WTC11 (cell line): ENCODE measurements at regions not wholly inside any gene's neighbourhood (a gene's known extent, or its start where the extent isn't known, plus 50 kb on each side); places are given as distances from the start of the nearest gene placed in this dataset.

ENCODE experiments used
- ATAC-seq: fragments of 200-7000 bp; cut with Tn5 transposase; 2 replicates; pipeline ENCODE4 v1.10.0; 2021; ENCODE audit warnings: mild to moderate bottlenecking, moderate library complexity
- CTCF ChIA-PET: fragments of 300-600 bp; sonication (Branson Sonifier 250); formaldehyde crosslinking; loops from one replicate; lab custom pipeline; 2021; ENCODE audit warnings: antibody characterized with exemption; lab: Charles Lee
- POLR2A ChIA-PET: fragments of 350-600 bp; sonication (Branson Sonifier 250); formaldehyde crosslinking; loops from one replicate; lab custom pipeline; 2021; ENCODE audit warnings: antibody characterized with exemption; lab: Charles Lee
- DNase-seq: peaks from one replicate; pipeline ENCODE4 v3.0.0; 2021; ENCODE audit warnings: low spot score
- H3K27ac Mint-ChIP-seq: 2 replicates; pipeline ENCODE4 v1.8.0; 2021; ENCODE audit warnings: mixed read lengths
- H3K27me3 Mint-ChIP-seq: 2 replicates; pipeline ENCODE4 v1.8.0; 2021; ENCODE audit warnings: low read depth, mild to moderate bottlenecking, moderate library complexity, mixed read lengths
- H3K36me3 Mint-ChIP-seq: 2 replicates; pipeline ENCODE4 v1.8.0; 2021; ENCODE audit warnings: mixed read lengths
- H3K4me1 Mint-ChIP-seq: 2 replicates; pipeline ENCODE4 v1.8.0; 2022; ENCODE audit warnings: mixed read lengths
- H3K4me3 Mint-ChIP-seq: 2 replicates; pipeline ENCODE4 v1.8.0; 2021; ENCODE audit warnings: mild to moderate bottlenecking, moderate library complexity, mixed read lengths
- H3K9me3 Mint-ChIP-seq: 2 replicates; pipeline ENCODE4 v1.8.0; 2021; ENCODE audit warnings: mixed read lengths
- CREM ChIP-seq: sonication (generic); formaldehyde crosslinking; IDR thresholded peaks from 2 replicates; pipeline ENCODE4 v1.8.1; 2022; ENCODE audit warnings: mild to moderate bottlenecking, missing genetic modification reagents, moderate library complexity
- FOXP1 ChIP-seq: sonication (generic); formaldehyde crosslinking; IDR thresholded peaks from 2 replicates; pipeline ENCODE4 v1.8.0; 2022; ENCODE audit warnings: missing genetic modification reagents, mild to moderate bottlenecking, moderate library complexity, borderline replicate concordance
- GABPB1 ChIP-seq: sonication (generic); formaldehyde crosslinking; IDR thresholded peaks from 2 replicates; pipeline ENCODE4 v1.8.1; 2023; ENCODE audit warnings: mild to moderate bottlenecking, missing genetic modification reagents
- RELA ChIP-seq: sonication (generic); formaldehyde crosslinking; IDR thresholded peaks from 2 replicates; pipeline ENCODE4 v1.8.1; 2022; ENCODE audit warnings: missing genetic modification reagents, mild to moderate bottlenecking, borderline replicate concordance
- TCF7 ChIP-seq: sonication (generic); formaldehyde crosslinking; IDR thresholded peaks from 2 replicates; pipeline ENCODE4 v1.8.0; 2022; ENCODE audit warnings: mild to moderate bottlenecking, low read depth, missing genetic modification reagents, moderate library complexity
- ZBTB21 ChIP-seq: sonication (generic); formaldehyde crosslinking; IDR thresholded peaks from 2 replicates; pipeline ENCODE4 v1.8.1; 2023; ENCODE audit warnings: mild to moderate bottlenecking, missing genetic modification reagents, borderline replicate concordance
- TF ChIP-seq, protein P1 (sequence below): sonication (generic); formaldehyde crosslinking; IDR thresholded peaks from 2 replicates; pipeline ENCODE4 v1.8.0; 2022; ENCODE audit warnings: mild to moderate bottlenecking, missing genetic modification reagents
- TF ChIP-seq, protein P2 (sequence below): sonication (generic); formaldehyde crosslinking; conservative IDR thresholded peaks from 2 replicates; pipeline ENCODE4 v1.8.1; 2023; ENCODE audit warnings: mild to moderate bottlenecking, low read depth, missing genetic modification reagents, moderate library complexity
- TF ChIP-seq, protein P3 (sequence below): sonication (generic); formaldehyde crosslinking; IDR thresholded peaks from 2 replicates; pipeline ENCODE4 v1.8.0; 2023; ENCODE audit warnings: mild to moderate bottlenecking, missing genetic modification reagents
- TF ChIP-seq, protein P4 (sequence below): sonication (generic); formaldehyde crosslinking; IDR thresholded peaks from 2 replicates; pipeline ENCODE4 v1.8.0; 2023; ENCODE audit warnings: missing genetic modification reagents
- TF ChIP-seq, protein P5 (sequence below): sonication (generic); formaldehyde crosslinking; IDR thresholded peaks from 2 replicates; pipeline ENCODE4 v1.8.0; 2022; ENCODE audit warnings: mild to moderate bottlenecking, missing genetic modification reagents

DNA sequence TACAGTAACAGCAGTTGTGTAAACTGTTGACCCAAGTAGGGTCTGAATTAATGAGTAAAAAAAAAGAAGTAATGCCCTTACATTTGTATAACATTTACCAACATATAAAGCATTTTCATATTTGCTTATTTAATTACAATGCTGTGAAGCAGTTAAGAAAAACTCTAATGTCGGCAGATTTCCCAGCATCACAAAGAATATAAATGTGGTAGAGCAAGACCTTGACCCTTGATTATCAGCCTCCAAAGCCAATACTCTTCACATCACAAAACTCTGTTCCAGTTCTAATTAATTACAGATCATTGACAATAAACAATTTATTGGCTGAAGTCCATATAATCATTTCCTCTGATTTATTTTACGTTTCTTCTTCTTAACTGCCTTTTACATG lies 130.2 kb downstream of the DUSP10 start (continued):
- TF ChIP-seq, protein P1, sequence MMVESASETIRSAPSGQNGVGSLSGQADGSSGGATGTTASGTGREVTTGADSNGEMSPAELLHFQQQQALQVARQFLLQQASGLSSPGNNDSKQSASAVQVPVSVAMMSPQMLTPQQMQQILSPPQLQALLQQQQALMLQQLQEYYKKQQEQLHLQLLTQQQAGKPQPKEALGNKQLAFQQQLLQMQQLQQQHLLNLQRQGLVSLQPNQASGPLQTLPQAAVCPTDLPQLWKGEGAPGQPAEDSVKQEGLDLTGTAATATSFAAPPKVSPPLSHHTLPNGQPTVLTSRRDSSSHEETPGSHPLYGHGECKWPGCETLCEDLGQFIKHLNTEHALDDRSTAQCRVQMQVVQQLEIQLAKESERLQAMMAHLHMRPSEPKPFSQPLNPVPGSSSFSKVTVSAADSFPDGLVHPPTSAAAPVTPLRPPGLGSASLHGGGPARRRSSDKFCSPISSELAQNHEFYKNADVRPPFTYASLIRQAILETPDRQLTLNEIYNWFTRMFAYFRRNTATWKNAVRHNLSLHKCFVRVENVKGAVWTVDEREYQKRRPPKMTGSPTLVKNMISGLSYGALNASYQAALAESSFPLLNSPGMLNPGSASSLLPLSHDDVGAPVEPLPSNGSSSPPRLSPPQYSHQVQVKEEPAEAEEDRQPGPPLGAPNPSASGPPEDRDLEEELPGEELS (CRISPR knock-in tag): no peak
- no peak for TF ChIP-seq TCF7
- TF ChIP-seq, all 79 proteins: peak for 0

DNA sequence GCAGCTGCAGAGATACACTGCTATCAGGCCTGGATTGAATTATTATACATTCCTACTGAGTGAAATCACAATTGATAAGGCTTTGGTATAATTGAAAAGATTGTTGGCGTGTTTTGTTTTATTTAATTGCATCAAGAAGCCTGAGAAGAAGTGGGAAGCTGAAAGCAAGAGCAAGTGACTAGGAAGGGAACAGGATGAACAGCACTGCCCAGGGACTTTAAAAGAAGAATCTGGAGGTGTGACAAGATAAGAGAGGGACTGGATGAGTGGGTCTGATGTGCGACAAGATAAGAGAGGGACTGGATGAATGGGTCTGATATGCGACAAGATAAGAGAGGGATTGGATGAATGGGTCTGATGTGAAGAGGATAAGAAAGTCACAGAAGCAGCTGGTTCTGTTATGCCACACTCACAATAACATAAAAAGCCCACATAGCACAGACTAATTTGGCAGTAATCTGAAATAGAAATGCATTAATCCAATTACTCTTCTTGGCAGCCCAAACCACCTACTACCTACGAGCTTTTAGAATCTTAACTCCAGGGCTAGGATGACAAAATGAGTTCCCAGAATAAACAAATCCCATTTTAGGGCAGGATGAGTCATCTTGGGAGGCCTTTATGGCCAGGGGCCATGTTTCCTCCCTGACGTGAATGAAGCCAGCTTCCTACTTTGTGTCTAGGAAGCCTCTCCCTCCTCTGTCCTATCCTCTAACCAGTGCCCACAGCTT lies 129.7 kb downstream of the DUSP10 start:
- H3K27ac Mint-ChIP-seq: no peak overlapping the region
- ATAC-seq: peak; percentile 39; the same call in 1 of the 2 replicates
- CTCF ChIA-PET: no interaction called here
- TF ChIP-seq, protein P2, sequence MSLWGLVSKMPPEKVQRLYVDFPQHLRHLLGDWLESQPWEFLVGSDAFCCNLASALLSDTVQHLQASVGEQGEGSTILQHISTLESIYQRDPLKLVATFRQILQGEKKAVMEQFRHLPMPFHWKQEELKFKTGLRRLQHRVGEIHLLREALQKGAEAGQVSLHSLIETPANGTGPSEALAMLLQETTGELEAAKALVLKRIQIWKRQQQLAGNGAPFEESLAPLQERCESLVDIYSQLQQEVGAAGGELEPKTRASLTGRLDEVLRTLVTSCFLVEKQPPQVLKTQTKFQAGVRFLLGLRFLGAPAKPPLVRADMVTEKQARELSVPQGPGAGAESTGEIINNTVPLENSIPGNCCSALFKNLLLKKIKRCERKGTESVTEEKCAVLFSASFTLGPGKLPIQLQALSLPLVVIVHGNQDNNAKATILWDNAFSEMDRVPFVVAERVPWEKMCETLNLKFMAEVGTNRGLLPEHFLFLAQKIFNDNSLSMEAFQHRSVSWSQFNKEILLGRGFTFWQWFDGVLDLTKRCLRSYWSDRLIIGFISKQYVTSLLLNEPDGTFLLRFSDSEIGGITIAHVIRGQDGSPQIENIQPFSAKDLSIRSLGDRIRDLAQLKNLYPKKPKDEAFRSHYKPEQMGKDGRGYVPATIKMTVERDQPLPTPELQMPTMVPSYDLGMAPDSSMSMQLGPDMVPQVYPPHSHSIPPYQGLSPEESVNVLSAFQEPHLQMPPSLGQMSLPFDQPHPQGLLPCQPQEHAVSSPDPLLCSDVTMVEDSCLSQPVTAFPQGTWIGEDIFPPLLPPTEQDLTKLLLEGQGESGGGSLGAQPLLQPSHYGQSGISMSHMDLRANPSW (CRISPR knock-in tag): no peak
- no peak for TF ChIP-seq CREM
- no peak for TF ChIP-seq RELA (CRISPR knock-in tag)
- TF ChIP-seq FOXP1 (CRISPR knock-in tag): no peak
- TF ChIP-seq, protein P3, sequence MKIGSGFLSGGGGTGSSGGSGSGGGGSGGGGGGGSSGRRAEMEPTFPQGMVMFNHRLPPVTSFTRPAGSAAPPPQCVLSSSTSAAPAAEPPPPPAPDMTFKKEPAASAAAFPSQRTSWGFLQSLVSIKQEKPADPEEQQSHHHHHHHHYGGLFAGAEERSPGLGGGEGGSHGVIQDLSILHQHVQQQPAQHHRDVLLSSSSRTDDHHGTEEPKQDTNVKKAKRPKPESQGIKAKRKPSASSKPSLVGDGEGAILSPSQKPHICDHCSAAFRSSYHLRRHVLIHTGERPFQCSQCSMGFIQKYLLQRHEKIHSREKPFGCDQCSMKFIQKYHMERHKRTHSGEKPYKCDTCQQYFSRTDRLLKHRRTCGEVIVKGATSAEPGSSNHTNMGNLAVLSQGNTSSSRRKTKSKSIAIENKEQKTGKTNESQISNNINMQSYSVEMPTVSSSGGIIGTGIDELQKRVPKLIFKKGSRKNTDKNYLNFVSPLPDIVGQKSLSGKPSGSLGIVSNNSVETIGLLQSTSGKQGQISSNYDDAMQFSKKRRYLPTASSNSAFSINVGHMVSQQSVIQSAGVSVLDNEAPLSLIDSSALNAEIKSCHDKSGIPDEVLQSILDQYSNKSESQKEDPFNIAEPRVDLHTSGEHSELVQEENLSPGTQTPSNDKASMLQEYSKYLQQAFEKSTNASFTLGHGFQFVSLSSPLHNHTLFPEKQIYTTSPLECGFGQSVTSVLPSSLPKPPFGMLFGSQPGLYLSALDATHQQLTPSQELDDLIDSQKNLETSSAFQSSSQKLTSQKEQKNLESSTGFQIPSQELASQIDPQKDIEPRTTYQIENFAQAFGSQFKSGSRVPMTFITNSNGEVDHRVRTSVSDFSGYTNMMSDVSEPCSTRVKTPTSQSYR (CRISPR knock-in tag): no peak
- TF ChIP-seq, all 79 proteins: peak for 0
- Mint-ChIP-seq H3K4me1 (peaks cover 4% of the 10 kb centered on the region), H3K36me3 (0 out of 2 replicates have a peak, but pooled peaks cover 2% of the 10 kb centered on the region), H3K4me3 (no peak overlapping the region), H3K27me3 (no peaks in the 10 kb centered on the region), H3K9me3 (peaks cover 6% of the 10 kb centered on the region)
- POLR2A ChIA-PET: no interaction called here
- no peak for DNase-seq

DNA sequence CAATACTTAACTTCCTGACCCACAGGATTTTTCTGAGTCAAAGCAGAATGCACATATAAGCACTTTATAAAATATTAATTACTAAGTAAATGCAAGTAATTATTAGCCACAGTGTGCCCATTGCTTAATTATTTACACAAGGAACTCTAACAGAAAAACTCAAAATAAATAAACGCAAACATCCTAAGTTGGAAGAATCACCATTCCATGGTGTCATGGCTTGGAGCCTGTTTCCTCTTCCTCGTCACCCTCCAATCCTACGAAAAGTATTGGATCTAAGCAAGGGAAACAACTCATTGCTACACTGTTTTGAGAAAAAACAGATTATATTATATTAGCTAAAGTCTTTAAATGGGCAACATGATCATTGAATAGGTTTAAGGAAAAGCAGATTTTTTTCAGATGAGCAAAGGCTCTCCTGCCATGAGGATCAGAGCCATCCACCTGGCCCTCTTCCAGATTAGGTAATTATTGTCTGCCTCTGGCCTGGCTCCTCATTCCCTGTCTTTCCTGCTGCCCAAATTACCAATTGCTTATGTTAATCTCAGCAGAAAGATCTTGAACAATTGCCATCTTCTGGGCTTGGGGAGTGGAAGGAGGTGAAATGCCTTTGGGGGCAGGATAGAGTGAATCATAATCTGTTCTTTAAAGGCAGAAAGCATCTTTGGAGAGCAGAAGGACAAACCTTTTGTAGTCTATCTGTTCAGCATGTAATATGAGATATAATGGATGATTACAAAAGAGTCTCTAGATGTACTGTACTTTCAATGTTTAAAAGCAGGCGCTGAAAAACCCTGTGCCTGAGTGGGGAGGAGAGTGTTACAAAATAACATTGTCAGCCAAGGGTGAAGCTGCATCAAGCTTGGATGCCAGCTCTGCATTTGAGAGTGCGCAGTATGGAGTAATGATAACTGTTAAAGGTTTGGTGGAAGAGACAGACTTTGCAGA lies 121.2 kb downstream of the DUSP10 start:
- no peak overlapping the region for H3K4me3 Mint-ChIP-seq
- TF ChIP-seq, protein P2 (CRISPR knock-in tag): no peak
- TF ChIP-seq ZBTB21 (no peak), GABPB1 (CRISPR knock-in tag) (no peak)
- TF ChIP-seq, protein P4, sequence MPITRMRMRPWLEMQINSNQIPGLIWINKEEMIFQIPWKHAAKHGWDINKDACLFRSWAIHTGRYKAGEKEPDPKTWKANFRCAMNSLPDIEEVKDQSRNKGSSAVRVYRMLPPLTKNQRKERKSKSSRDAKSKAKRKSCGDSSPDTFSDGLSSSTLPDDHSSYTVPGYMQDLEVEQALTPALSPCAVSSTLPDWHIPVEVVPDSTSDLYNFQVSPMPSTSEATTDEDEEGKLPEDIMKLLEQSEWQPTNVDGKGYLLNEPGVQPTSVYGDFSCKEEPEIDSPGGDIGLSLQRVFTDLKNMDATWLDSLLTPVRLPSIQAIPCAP (CRISPR knock-in tag): no peak
- TF ChIP-seq, protein P5, sequence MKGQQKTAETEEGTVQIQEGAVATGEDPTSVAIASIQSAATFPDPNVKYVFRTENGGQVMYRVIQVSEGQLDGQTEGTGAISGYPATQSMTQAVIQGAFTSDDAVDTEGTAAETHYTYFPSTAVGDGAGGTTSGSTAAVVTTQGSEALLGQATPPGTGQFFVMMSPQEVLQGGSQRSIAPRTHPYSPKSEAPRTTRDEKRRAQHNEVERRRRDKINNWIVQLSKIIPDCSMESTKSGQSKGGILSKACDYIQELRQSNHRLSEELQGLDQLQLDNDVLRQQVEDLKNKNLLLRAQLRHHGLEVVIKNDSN (CRISPR knock-in tag): no peak
- TF ChIP-seq, all 79 proteins: peak for 0
- Mint-ChIP-seq H3K4me1 (peaks cover 9% of the 10 kb centered on the region), H3K27ac (no peak overlapping the region), H3K27me3 (no peaks in the 10 kb centered on the region), H3K36me3 (0 out of 2 replicates have a peak, but pooled peaks cover 6% of the 10 kb centered on the region), H3K9me3 (peaks cover 24% of the 10 kb centered on the region)
- DNase-seq (no peak), ATAC-seq (no peak)
- CTCF ChIA-PET: no interaction called here
- POLR2A ChIA-PET: no interaction called here
